H1 (cell line): ENCODE measurements at regions not wholly inside any gene's neighbourhood (a gene's known extent, or its start where the extent isn't known, plus 50 kb on each side); places are given as distances from the start of the nearest gene placed in this dataset.

ENCODE experiments used
- BACH1 ChIP-seq: IDR thresholded peaks from 2 replicates; pipeline ENCODE4 v1.6.1; 2012; ENCODE audit warnings: low read length, improper control_type of control experiment
- BRCA1 ChIP-seq: IDR thresholded peaks from 2 replicates; pipeline ENCODE4 v1.6.1; 2012; ENCODE audit warnings: low read depth, low read length, improper control_type of control experiment
- CREB1 ChIP-seq: IDR thresholded peaks from 2 replicates; pipeline ENCODE4 v1.6.1; 2012; ENCODE audit warnings: inconsistent platforms
- CTCF ChIP-seq, 3 experiments: IDR thresholded peaks; 1 replicate in 2 of 3; 2 replicates in 1 of 3; pipeline versions ENCODE4 v1.5.1 to v1.6.1; 2011; ENCODE audit warnings: low read length in 3 of 3, mild to moderate bottlenecking in 3 of 3, inconsistent platforms in 2 of 3, low read depth in 1 of 3, moderate library complexity in 1 of 3; ENCODE audit not compliant: insufficient read depth in 1 of 3; ENCODE audit errors: control extremely low read depth in 1 of 3
- POLR2A ChIP-seq, 2 experiments: IDR thresholded peaks; 1 replicate in 1 of 2; 2 replicates in 1 of 2; pipeline ENCODE4 v1.6.1; 2011; ENCODE audit warnings: low read depth in 2 of 2, low read length in 2 of 2, mild to moderate bottlenecking in 2 of 2; ENCODE audit errors: control extremely low read depth in 1 of 2
- POLR2AphosphoS5 ChIP-seq: IDR thresholded peaks from 2 replicates; pipeline ENCODE4 v1.6.1; 2011; ENCODE audit warnings: low read depth, low read length
- RFX5 ChIP-seq: IDR thresholded peaks from 2 replicates; pipeline ENCODE4 v1.6.1; 2011; ENCODE audit warnings: low read depth, low read length, improper control_type of control experiment, borderline replicate concordance
- SUZ12 ChIP-seq: fragments of 200-600 bp; sonication (generic); IDR thresholded peaks from 2 replicates; pipeline ENCODE4 v1.6.1; 2012; ENCODE audit warnings: mild to moderate bottlenecking, inconsistent platforms, low read length, moderate library complexity, mixed read lengths
- TAF1 ChIP-seq: IDR thresholded peaks from 2 replicates; pipeline ENCODE4 v1.6.1; 2011; ENCODE audit warnings: mild to moderate bottlenecking, low read depth, low read length
- YY1 ChIP-seq: IDR thresholded peaks from 2 replicates; pipeline ENCODE4 v1.6.1; 2011; ENCODE audit warnings: low read depth, mild to moderate bottlenecking, low read length
- ZNF274 ChIP-seq: IDR thresholded peaks from 2 replicates; pipeline ENCODE4 v1.7.0; 2012; ENCODE audit warnings: low read length, borderline replicate concordance; ENCODE audit errors: extremely low read depth

GRCh38 chr14:85273099-85273677 lies 256.8 kb upstream of the FLRT2 start:
- TF ChIP-seq YY1, result no peak
- TF ChIP-seq POLR2A (IDR thresholded peaks at IDR 0.05; ENCODE audit: control extremely low read depth in 1 of 2, low read depth in 2 of 2, low read length in 2 of 2), result no peak
- TF ChIP-seq RFX5, result no peak
- TF ChIP-seq CTCF (IDR thresholded peaks at IDR 0.05; ENCODE audit: control extremely low read depth in 1 of 3, insufficient read depth in 1 of 3, low read depth in 1 of 3, low read length in 3 of 3), result no peak
- TF ChIP-seq TAF1, result no peak
- no peak for TF ChIP-seq POLR2AphosphoS5
- no peak for TF ChIP-seq CREB1
- TF ChIP-seq ZNF274, result no peak
- no peak for TF ChIP-seq BACH1
- no peak for TF ChIP-seq BRCA1
- TF ChIP-seq SUZ12, result no peak
